Brain microvascular endothelial cell (primary cell): ENCODE measurements at regions not wholly inside any gene's neighbourhood (a gene's known extent, or its start where the extent isn't known, plus 50 kb on each side); places are given as distances from the start of the nearest gene placed in this dataset.

Experiments
- DNase-seq: peaks from one replicate; pipeline ENCODE4 v3.0.0-alpha.2; 2020
- H3K27ac ChIP-seq: fragments of 250-450 bp; sonication (Bioruptor Pico); 2 replicates; pipeline ENCODE4 v1.5.1; 2020; ENCODE audit warnings: mild to moderate bottlenecking, moderate library complexity
- H3K27me3 ChIP-seq: fragments of 250-450 bp; sonication (Bioruptor Pico); replicated peaks from 2 replicates; pipeline ENCODE4 v1.5.1; 2020; ENCODE audit warnings: mild to moderate bottlenecking
- H3K36me3 ChIP-seq: fragments of 250-450 bp; sonication (Bioruptor Pico); replicated peaks from 2 replicates; pipeline ENCODE4 v1.5.1; 2020; ENCODE audit warnings: mild to moderate bottlenecking
- H3K4me3 ChIP-seq: 2 replicates; pipeline ENCODE4 v1.5.1; 2011; ENCODE audit warnings: low read depth, mild to moderate bottlenecking, control low read depth, low read length, moderate library complexity
- CTCF ChIP-seq: IDR thresholded peaks from 2 replicates; pipeline ENCODE4 v1.5.1; 2011; ENCODE audit warnings: low read depth, mild to moderate bottlenecking, moderate library complexity, low read length, control low read depth, inconsistent platforms; ENCODE audit errors: missing control alignments
- in situ Hi-C: cut with HindIII; loops from 2 replicates; pipeline ENCODE4 v1.10.0; 2017; ENCODE audit warnings: low sequenced_read_pairs, low pct_ligation_motif_present

- no peak for TF ChIP-seq CTCF
- H3K4me3 ChIP-seq, result no peak overlapping the region
- peak; percentile 70 for DNase-seq
- no peaks in the 10 kb centered on the region for H3K36me3 ChIP-seq
- no peaks in the 10 kb centered on the region for H3K27me3 ChIP-seq
- in situ Hi-C loops, result no loop called here
- peak overlapping the region; percentile 44 for H3K27ac ChIP-seq
These were observed 213.0 kb downstream of the FOXO1 start for GRCh38 chr13:40453351-40454021.

DNA sequence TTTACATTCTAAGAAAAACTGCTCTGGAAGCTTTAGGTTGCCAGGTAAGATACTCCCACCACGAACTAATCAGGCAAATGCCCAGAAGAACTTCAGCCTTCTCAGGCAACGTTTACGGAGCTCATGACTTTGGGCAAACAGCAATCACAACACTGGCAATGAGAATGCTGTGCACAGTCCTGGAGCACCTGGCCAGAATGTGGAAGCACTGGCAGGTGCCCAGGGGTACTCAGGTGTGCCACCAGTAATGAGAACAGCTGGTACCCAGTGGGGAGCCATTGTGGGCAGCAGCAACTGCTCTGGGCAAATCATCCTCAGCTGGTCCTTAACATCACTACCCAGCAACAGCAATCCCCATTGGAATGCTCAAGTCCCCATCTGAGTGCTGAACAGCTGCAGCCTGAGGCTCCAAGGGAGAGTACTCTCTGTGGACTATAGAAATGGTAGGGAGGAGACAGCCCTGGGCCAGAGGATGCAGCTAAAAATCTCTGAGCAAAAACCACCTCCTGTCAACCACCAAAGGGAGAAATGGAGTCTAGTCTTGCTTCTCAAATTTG, 210.0 kb downstream of the FOXO1 start:
- no peaks in the 10 kb centered on the region for H3K27me3 ChIP-seq
- in situ Hi-C loops, result no loop called here
- H3K27ac ChIP-seq, result no peak overlapping the region
- TF ChIP-seq CTCF, result no peak
- H3K4me3 ChIP-seq, result no peak overlapping the region
- H3K36me3 ChIP-seq, result no peaks in the 10 kb centered on the region
- no peak for DNase-seq

DNA sequence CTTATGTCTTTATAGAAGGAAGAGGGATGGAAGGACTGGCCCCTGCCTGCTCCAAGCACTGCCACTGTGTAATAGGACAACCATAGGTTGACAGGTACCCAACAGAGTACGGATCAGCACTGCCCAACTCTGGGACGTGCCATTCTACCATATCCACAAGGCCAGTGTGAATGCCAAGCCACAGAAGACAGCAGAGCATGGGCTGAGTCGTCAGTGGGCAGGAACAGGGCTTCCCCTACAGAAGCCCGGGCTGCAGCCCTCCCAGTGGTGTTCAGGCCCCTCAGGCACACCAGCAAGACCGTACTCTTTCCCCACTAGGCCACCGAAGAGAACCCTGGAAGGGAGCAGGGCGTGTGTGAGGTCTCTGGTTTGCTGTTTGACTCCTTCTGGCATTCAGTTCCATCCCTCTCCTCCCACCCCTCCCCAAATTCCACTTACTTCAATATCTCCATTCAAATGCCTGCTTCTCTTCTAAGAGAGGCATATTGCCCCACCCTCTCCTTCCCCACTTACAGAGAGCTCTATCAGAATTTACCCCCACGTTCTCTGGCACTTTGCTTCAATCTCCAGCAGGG, 209.4 kb downstream of the FOXO1 start:
- Histone ChIP-seq H3K27ac (no peak overlapping the region), H3K27me3 (no peaks in the 10 kb centered on the region), H3K36me3 (no peaks in the 10 kb centered on the region), H3K4me3 (no peak overlapping the region)
- no peak for TF ChIP-seq CTCF
- in situ Hi-C loops, result no loop called here
- DNase-seq, result no peak

GRCh38 chr13:40457929-40458719, 208.3 kb downstream of the FOXO1 start:
- H3K27ac ChIP-seq, result no peak overlapping the region
- DNase-seq, result no peak
- no peaks in the 10 kb centered on the region for H3K36me3 ChIP-seq
- no peaks in the 10 kb centered on the region for H3K27me3 ChIP-seq
- H3K4me3 ChIP-seq, result no peak overlapping the region
- no peak for TF ChIP-seq CTCF
- in situ Hi-C loops, result no loop called here

- H3K27me3 ChIP-seq, result no peaks in the 10 kb centered on the region
- no peak for DNase-seq
- no peak overlapping the region for H3K4me3 ChIP-seq
- H3K36me3 ChIP-seq, result no peaks in the 10 kb centered on the region
- TF ChIP-seq CTCF, result no peak
- H3K27ac ChIP-seq, result no peak overlapping the region
- in situ Hi-C loops, result no loop called here
These were observed 207.8 kb downstream of the FOXO1 start for GRCh38 chr13:40458720-40458990.
